ENCODE measurements at regions not wholly inside any gene's neighbourhood (a gene's known extent, or its start where the extent isn't known, plus 50 kb on each side); places are given as distances from the start of the nearest gene placed in this dataset.
"Not testable (repeated sequence)": the region's sequence is repeated elsewhere in the genome, so short reads cannot be mapped to it uniquely, and the experiment has no call there.

- DNase-seq = no peak
Measured at GRCh38 chr7:106471686-106472440, 187.1 kb upstream of the NAMPT start.

DNA sequence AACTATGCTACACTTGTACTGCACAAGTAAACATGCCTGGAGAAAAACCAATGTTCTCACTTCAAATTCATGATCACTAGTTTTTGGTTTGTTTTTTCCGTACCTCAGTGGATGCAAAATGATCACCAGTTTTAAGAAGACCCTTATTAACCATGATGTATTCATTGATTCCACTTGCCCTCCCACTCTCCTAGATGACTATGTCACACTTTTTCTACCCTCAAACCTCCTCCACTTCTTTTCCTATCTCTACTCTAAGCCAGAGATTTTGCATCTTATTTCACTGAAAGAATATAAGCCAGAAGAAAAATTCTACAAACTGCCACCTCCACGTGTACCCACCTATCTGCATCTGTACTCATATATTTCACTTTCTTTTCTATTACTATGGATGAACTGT is 186.2 kb upstream of the NAMPT start:
- DNase-seq = no peak

- DNase-seq = no peak
Measured at GRCh38 chr7:106466867-106467266, 182.1 kb upstream of the NAMPT start.

DNA sequence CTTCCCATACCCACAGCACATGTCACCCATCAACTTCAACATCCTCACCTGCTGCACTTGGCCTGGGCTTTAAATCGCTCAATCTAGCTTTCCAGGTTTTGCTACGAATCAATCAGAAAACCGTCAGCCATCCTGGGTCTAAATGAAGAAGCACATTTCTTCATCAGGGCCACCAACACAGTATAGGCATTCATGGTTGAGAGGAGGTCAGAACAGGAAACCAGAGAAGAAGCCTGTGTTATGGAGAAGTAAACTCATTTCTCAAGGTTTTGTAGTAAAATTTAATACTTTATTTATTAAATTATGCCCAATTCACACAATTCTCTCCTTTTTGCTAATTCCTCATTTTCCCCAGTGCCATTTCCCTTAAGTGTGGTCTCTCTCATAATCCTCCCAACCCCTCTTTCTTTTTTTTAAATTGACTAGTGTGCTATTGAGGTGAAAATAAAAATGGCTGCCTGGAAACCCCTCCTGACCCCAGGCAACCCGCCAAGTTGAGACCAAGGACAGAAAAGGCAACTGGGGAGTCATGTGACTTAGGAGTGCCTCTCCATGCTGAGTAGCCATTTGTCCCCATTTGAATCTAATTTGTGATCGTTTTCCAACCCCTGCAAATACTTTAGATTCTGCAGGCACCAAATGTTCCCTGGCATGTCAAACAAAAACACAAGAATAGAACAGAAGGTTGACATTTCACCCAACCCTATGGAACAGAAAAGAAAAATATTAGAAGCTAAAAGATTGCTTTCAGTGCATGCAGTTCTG is 181.1 kb upstream of the NAMPT start:
- DNase-seq = no peak

DNA sequence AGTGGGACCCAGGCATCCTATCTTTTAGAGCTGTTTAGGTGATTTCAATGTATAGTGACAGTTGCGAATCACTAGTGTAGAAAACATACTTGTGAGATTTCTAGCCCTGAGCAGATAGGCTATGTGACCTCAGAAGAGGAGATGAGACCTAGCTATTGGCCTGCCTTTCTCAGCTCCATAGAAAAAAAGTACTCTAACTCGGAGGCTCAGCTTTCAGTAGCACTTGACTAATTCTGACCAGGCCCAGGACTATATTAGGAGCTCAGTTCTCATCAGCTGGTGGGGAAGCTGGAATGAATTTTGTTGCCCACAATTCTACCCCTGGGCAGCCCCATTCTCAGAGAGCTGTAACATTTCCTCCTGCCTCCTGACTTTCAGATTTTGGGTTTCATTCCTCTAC is 179.9 kb upstream of the NAMPT start:
- DNase-seq = no peak

GRCh38 chr7:106463851-106464611 is 179.2 kb upstream of the NAMPT start:
- no peak for DNase-seq

- DNase-seq = no peak
Measured at GRCh38 chr7:106462914-106463482, 178.2 kb upstream of the NAMPT start.

DNA sequence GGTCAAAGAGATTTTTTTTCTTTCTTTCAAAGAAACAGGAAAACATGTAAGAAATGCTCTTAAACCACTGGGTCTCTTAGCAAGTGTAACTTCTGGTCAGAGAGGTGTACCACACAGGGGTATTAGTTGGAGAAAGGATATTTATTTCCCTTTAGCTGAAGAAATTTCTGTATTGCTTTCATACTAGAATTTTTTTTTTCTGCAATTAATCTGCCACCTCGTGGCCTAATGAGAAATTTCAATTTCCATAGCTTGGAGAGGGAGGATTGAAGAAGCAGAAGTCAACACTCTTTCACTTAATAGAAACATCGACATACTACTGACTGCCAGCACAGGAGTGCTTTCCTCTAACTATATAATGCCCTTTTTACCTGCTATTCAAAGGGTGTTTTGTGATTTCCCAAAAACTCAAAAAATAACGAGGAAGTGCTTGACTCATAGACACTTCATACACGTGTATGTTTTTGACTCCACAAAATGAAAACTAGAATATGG is 177.6 kb upstream of the NAMPT start:
- DNase-seq = peak; percentile 23

DNA sequence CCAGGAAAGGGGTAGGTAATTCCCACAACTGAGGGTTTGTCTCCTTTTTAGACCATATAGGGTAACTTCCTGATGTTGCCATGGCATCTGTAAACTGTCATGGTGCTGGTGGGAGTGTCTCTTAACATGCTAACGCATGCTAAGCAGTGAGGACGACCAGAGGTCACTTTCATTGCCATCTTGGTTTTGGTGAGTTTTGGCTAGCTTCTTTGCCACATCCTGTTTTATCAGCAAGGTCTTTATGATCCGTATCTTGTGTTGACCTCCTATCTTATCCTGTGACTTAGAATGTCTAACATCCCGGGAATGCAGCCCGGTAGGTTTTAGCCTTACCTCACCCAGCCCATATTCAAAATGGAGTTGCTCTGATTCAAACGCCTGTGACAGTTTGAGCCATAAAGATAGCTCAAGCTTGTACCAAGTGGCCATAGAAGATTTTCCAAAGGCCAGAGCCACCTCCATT is 176.0 kb upstream of the NAMPT start:
- DNase-seq = no peak

GRCh38 chr7:106459397-106460072 is 174.8 kb upstream of the NAMPT start:
- no peak for DNase-seq

- DNase-seq = no peak
Measured at GRCh38 chr7:106457678-106458077, 172.9 kb upstream of the NAMPT start.

DNA sequence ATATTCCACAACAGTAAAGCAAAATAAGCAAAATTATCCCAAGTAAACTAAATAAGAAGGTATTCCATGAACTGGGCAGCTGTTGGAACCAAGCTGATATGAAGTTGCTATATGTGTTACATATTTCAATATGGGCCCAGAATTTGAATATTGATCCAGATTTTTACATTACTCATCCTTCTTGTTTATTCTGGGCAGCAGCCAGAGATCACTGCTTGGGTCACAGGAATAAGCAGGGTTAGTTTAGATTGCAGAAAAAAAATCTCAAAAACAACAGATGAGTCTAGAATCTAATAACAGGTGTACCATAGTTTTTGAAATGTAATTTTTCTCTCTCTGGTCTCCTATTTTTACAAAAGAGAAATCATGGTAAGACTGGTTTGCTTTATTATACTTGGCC is 171.5 kb upstream of the NAMPT start:
- no peak for DNase-seq

GRCh38 chr7:106452031-106452851 is 167.5 kb upstream of the NAMPT start:
- no peak for DNase-seq

DNA sequence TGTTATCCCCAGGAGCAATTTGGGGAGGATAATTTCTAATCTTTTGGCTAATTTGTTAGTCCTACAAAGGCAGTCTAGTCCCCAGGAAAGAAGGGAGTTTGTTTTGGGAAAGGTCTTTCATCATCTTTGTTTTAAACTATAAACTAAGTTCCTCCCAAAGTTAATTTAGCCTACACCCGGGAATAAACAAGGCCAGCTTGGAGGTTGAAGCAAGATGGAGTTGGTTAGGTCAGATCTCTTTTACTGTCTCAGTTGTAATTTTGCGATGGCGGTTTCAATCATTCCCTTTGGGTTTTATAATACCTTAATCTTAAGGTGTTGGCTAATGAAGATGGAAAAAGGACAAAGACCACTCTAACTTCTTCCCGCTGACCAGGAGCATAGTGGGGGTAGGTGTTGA is 166.4 kb upstream of the NAMPT start:
- DNase-seq = no peak

- no peak for DNase-seq
Measured at GRCh38 chr7:106450716-106451115, 165.9 kb upstream of the NAMPT start.

DNA sequence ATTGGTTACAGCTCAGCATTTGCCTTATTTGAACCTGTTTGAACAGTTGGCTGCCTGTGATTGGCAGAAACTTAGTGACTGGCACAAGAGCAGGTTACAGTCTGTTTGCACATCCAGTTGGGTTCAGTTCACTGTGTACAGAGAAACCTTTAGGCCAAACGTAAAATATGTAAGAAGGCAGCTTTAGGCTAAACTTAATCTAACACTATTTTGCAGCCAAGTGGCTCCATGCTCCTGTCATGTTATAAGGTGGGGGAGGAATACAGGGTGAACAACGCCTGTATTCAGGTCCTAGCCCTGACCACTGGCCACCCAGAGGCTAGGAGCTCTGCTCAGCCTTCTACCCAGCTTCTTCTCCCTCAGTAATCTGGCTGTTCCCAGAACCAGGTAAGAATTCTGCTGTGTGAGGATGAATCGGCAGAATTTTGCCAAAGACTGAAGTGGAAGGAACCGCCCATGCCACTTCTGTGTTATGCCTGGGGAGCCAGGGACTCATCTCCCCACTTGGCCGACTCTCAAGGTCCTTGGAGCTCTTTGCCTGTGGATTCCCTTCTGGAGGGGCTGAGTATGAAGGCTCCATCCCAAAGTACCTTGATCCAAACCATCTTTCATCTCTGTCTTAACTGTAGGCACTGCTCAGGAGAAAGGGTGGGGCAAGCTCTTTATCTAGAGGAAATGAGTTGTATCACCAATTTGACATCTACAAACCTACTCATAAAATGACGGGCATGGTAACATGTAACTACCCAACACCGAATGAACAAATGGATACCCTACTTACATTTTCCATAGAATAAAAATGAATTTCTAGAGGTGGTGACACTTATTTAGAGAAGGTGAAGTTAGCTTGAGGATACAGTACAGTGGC is 164.4 kb upstream of the NAMPT start:
- no peak for DNase-seq

DNA sequence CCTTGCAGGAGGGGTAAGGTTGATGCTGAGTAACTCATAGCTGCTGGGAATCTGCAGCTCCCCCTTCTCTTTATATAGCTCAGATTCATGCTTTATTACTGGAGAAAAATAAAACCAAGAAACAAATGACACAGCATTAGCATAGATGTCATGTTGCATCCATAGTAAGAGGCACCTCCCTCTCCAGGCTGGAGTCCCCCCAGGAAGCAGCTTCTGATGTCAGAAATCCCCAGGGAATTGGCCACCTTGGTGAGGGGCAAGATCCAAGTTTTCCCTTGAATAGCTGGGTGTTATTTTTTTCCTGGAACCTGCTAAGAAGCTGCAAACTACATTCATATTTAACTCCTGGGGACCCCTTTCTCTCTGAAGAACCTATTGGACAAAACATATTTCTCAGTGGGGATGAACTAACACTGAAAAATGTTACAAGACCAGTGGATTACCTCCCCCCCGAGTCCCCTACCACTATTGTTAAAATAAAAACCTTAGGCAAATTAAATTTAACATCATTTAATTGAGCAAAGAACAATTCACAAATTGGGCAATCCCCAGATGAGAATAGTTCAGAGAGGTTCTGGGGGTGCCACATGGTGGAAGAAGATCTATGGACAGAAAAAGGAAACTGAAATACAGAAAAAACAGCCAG is 163.7 kb upstream of the NAMPT start:
- DNase-seq = no peak

GRCh38 chr7:106447318-106447847 is 162.6 kb upstream of the NAMPT start:
- DNase-seq = no peak

- not testable (repeated sequence) for DNase-seq
Measured at GRCh38 chr7:106445366-106445765, 160.6 kb upstream of the NAMPT start.
